SK-N-SH treated with all-trans-retinoic acid at 6 μM for 48 hours (cell line): ENCODE measurements at regions not wholly inside any gene's neighbourhood (a gene's known extent, or its start where the extent isn't known, plus 50 kb on each side); places are given as distances from the start of the nearest gene placed in this dataset.

Experiments used
- ATAC-seq: fragments of 200-7000 bp; cut with Tn5 transposase; 3 replicates; pipeline ENCODE4 v1.9.1; 2020; ENCODE audit warnings: mild to moderate bottlenecking, moderate library complexity
- ARNTL ChIP-seq: fragments of 450-650 bp; formaldehyde crosslinking; IDR thresholded peaks from 2 replicates; pipeline ENCODE4 v1.5.0; 2020; ENCODE audit warnings: low read depth, mild to moderate bottlenecking, moderate library complexity, borderline replicate concordance
- BACH2 ChIP-seq: fragments of 250-450 bp; sonication (Bioruptor Pico); IDR thresholded peaks from 2 replicates; pipeline ENCODE4 v1.9.0; 2021; ENCODE audit warnings: mild to moderate bottlenecking, borderline replicate concordance
- CREB5 ChIP-seq: fragments of 250-450 bp; sonication (Bioruptor Pico); IDR thresholded peaks from 2 replicates; pipeline ENCODE4 v1.5.1; 2020; ENCODE audit warnings: low read depth, mild to moderate bottlenecking, moderate library complexity
- CSDC2 ChIP-seq: fragments of 250-450 bp; sonication (Bioruptor Pico); IDR thresholded peaks from 2 replicates; pipeline ENCODE4 v1.5.0; 2020; ENCODE audit warnings: mild to moderate bottlenecking, moderate library complexity
- CSRNP3 ChIP-seq: fragments of 250-450 bp; sonication (Bioruptor Pico); IDR thresholded peaks from 2 replicates; pipeline ENCODE4 v1.5.1; 2021; ENCODE audit warnings: mild to moderate bottlenecking, moderate library complexity
- ESRRG ChIP-seq: fragments of 250-450 bp; sonication (Bioruptor Pico); IDR thresholded peaks from 2 replicates; pipeline ENCODE4 v1.6.1; 2021; ENCODE audit warnings: mild to moderate bottlenecking
- GLIS3 ChIP-seq: fragments of 250-450 bp; sonication (Bioruptor Pico); IDR thresholded peaks from 2 replicates; pipeline ENCODE4 v1.5.0; 2020; ENCODE audit warnings: mild to moderate bottlenecking, moderate library complexity
- ISL1 ChIP-seq: fragments of 250-450 bp; sonication (Bioruptor Pico); IDR thresholded peaks from 2 replicates; pipeline ENCODE4 v2.1.2; 2022; ENCODE audit warnings: mild to moderate bottlenecking, moderate library complexity
- OSR1 ChIP-seq: fragments of 250-450 bp; sonication (Bioruptor Pico); IDR thresholded peaks from 2 replicates; pipeline ENCODE4 v1.8.0; 2022; ENCODE audit warnings: moderate library complexity, mild to moderate bottlenecking, inconsistent platforms
- PATZ1 ChIP-seq: fragments of 250-450 bp; sonication (Bioruptor Pico); IDR thresholded peaks from 2 replicates; pipeline ENCODE4 v1.8.0; 2020; ENCODE audit warnings: mild to moderate bottlenecking, moderate library complexity, borderline replicate concordance
- POU6F1 ChIP-seq: fragments of 250-450 bp; sonication (Bioruptor Pico); IDR thresholded peaks from 2 replicates; pipeline ENCODE4 v1.8.0; 2021; ENCODE audit warnings: low read depth, mild to moderate bottlenecking, moderate library complexity, borderline replicate concordance
- PPARA ChIP-seq: fragments of 250-450 bp; sonication (Bioruptor Pico); IDR thresholded peaks from 2 replicates; pipeline ENCODE4 v1.5.0; 2020; ENCODE audit warnings: mild to moderate bottlenecking, borderline replicate concordance
- RARB ChIP-seq: fragments of 250-450 bp; sonication (Bioruptor Pico); IDR thresholded peaks from 2 replicates; pipeline ENCODE4 v1.8.0; 2021; ENCODE audit warnings: mild to moderate bottlenecking, moderate library complexity
- SNAI2 ChIP-seq: fragments of 250-450 bp; sonication (Bioruptor Pico); IDR thresholded peaks from 2 replicates; pipeline ENCODE4 v1.5.0; 2020; ENCODE audit warnings: mild to moderate bottlenecking, moderate library complexity
- TCF4 ChIP-seq: fragments of 250-450 bp; sonication (Bioruptor Pico); IDR thresholded peaks from 2 replicates; pipeline ENCODE4 v1.8.0; 2021; ENCODE audit warnings: mild to moderate bottlenecking, moderate library complexity, borderline replicate concordance
- TOX ChIP-seq: fragments of 250-450 bp; sonication (Bioruptor Pico); IDR thresholded peaks from 2 replicates; pipeline ENCODE4 v1.8.0; 2021; ENCODE audit warnings: mild to moderate bottlenecking, moderate library complexity, borderline replicate concordance
- TSHZ2 ChIP-seq: fragments of 250-450 bp; sonication (Bioruptor Pico); IDR thresholded peaks from 2 replicates; pipeline ENCODE4 v1.5.0; 2020; ENCODE audit warnings: mild to moderate bottlenecking, moderate library complexity
- ZC3H10 ChIP-seq: fragments of 250-450 bp; sonication (Bioruptor Pico); IDR thresholded peaks from 2 replicates; pipeline ENCODE4 v1.5.1; 2021; ENCODE audit warnings: mild to moderate bottlenecking, moderate library complexity
- ZFP3 ChIP-seq: fragments of 250-450 bp; sonication (Bioruptor Pico); IDR thresholded peaks from 2 replicates; pipeline ENCODE4 v1.5.0; 2020; ENCODE audit warnings: mild to moderate bottlenecking, moderate library complexity
- ZFP30 ChIP-seq: fragments of 450-650 bp; formaldehyde crosslinking; IDR thresholded peaks from 2 replicates; pipeline ENCODE4 v1.5.0; 2022; ENCODE audit warnings: mild to moderate bottlenecking, moderate library complexity
- ZNF565 ChIP-seq: fragments of 450-650 bp; formaldehyde crosslinking; conservative IDR thresholded peaks from 2 replicates; pipeline ENCODE4 v1.5.0; 2020; ENCODE audit warnings: low read depth, mild to moderate bottlenecking, moderate library complexity
- ZNF70 ChIP-seq: fragments of 450-650 bp; formaldehyde crosslinking; IDR thresholded peaks from 2 replicates; pipeline ENCODE4 v1.5.0; 2020; ENCODE audit warnings: mild to moderate bottlenecking, moderate library complexity
- ZNF8 ChIP-seq: fragments of 450-650 bp; formaldehyde crosslinking; IDR thresholded peaks from 2 replicates; pipeline ENCODE4 v1.5.0; 2020; ENCODE audit warnings: mild to moderate bottlenecking, moderate library complexity

GRCh38 chr4:62285026-62285425 lies 1084.9 kb downstream of the ADGRL3 start:
- TF ChIP-seq POU6F1 (CRISPR knock-in tag) (no peak), RARB (CRISPR knock-in tag) (no peak), ESRRG (CRISPR knock-in tag) (no peak), PATZ1 (CRISPR knock-in tag) (no peak), ISL1 (CRISPR knock-in tag) (no peak), TOX (CRISPR knock-in tag) (no peak), ZFP3 (CRISPR knock-in tag) (no peak), ZNF565 (no peak), BACH2 (CRISPR knock-in tag) (no peak), CREB5 (CRISPR knock-in tag) (no peak), CSDC2 (no peak), CSRNP3 (CRISPR knock-in tag) (no peak), ZFP30 (CRISPR knock-in tag) (no peak), PPARA (CRISPR knock-in tag) (no peak), ZC3H10 (CRISPR knock-in tag) (no peak), SNAI2 (no peak), ZNF8 (no peak), ZNF70 (CRISPR knock-in tag) (no peak), TSHZ2 (CRISPR knock-in tag) (no peak), OSR1 (CRISPR knock-in tag) (no peak)
- ATAC-seq = no peak

- no peak for ATAC-seq
- TF ChIP-seq BACH2 (CRISPR knock-in tag) (no peak), ESRRG (CRISPR knock-in tag) (no peak), GLIS3 (CRISPR knock-in tag) (no peak), ARNTL (CRISPR knock-in tag) (no peak), TOX (CRISPR knock-in tag) (no peak), SNAI2 (no peak), POU6F1 (CRISPR knock-in tag) (no peak), ZNF565 (no peak), PPARA (CRISPR knock-in tag) (no peak), ZNF8 (no peak), TCF4 (CRISPR knock-in tag) (no peak), PATZ1 (CRISPR knock-in tag) (no peak), CSDC2 (no peak)
These were observed 1079.6 kb downstream of the ADGRL3 start for GRCh38 chr4:62279689-62280088.
